ENCODE measurements at regions not wholly inside any gene's neighbourhood (a gene's known extent, or its start where the extent isn't known, plus 50 kb on each side); places are given as distances from the start of the nearest gene placed in this dataset.

- TF ChIP-seq CTCF (IDR thresholded peaks at IDR 0.05) (no peak), POLR2A (IDR thresholded peaks at IDR 0.05) (no peak)
Observed at GRCh38 chr1:163540727-163541126, 219.0 kb downstream of the NUF2 start.

All from right lobe of liver (tissue), 4 donors.